Pancreas (tissue), 10 donors: ENCODE measurements at regions not wholly inside any gene's neighbourhood (a gene's known extent, or its start where the extent isn't known, plus 50 kb on each side); places are given as distances from the start of the nearest gene placed in this dataset.

Experiments used
- ATAC-seq, 4 donors: fragments of 200-7000 bp; cut with Tn5 transposase; one replicate each; pipeline versions ENCODE4 v1.8.0 to v1.9.1; 2020; ENCODE audit warnings: mild to moderate bottlenecking in 4 of 4, moderate library complexity in 4 of 4
- DNase-seq, 6 donors: peaks; one replicate each; pipeline ENCODE4 v3.0.0-alpha.2; 2020
- FAIRE-seq: peaks from 2 replicates; lab custom pipeline; 2012; peaks lifted over from hg19 to GRCh38; lab: Jason Lieb, UNC
- H3K27ac ChIP-seq, 4 donors: fragments of 200-600 bp; sonication (generic); 1 replicate in 3 of 4; 2 replicates in 1 of 4; pipeline versions ENCODE4 v1.5.0 to v1.8.0; 2020
- H3K27me3 ChIP-seq, 4 donors: fragments of 200-600 bp; one replicate each; pipeline ENCODE4 v1.8.0; 2021
- H3K36me3 ChIP-seq, 3 donors: fragments of 200-600 bp; sonication (generic) in 1 of 3; one replicate each; pipeline versions ENCODE4 v1.5.0 to v1.8.0; 2020 to 2021
- H3K4me1 ChIP-seq, 3 donors: fragments of 200-600 bp; one replicate each; pipeline ENCODE4 v1.8.0; 2021
- H3K4me3 ChIP-seq, 4 donors: fragments of 200-600 bp; sonication (generic) in 2 of 4; one replicate each; pipeline versions ENCODE4 v1.5.0 to v1.8.0; 2020 to 2021
- H3K9me3 ChIP-seq, 4 donors: fragments of 200-600 bp; one replicate each; pipeline ENCODE4 v1.8.0; 2021
- WGBS, 2 donors: extraction: QIAGEN DNeasy Blood & Tissue Kit; methylation state at CpG; one replicate each; pipeline ENCODE4 v1.1.7; 2013; 5-methylcytosine and 5-hydroxymethylcytosine counted together
- intact Hi-C, 3 donors: fragments of 100-400 bp; cut with DNase I; formaldehyde crosslinking; loops; one replicate each; pipeline versions ENCODE4 v1.11.1 to v1.14.2; 2022
- TF ChIP-seq, protein P1 (sequence below), 4 donors: fragments of 200-600 bp; sonication (generic) in 3 of 4; IDR thresholded peaks; one replicate each; pipeline versions ENCODE4 v1.5.0 to v1.8.0; 2021; ENCODE audit warnings: antibody characterized with exemption in 4 of 4
- donor health status: healthy with polysubstance abuse.
- donor health status: DM: no; HTN: no; CAD: no; lungs with moderate emphysema.
- donor health status: DM: no; HTN: no; CAD: no.
- donor health status: control.
- donor health status: control.
- donor health status: Bipolar disorder and iron deficiency.
- donor health status: DM: yes; HTN: yes; CAD: no.
- donor health status: DM: no; HTN: no; CAD: no.
- donor health status: DM: no; HTN: no; CAD: no.
- donor health status: DM: yes; HTN: yes; CAD: no.

DNA sequence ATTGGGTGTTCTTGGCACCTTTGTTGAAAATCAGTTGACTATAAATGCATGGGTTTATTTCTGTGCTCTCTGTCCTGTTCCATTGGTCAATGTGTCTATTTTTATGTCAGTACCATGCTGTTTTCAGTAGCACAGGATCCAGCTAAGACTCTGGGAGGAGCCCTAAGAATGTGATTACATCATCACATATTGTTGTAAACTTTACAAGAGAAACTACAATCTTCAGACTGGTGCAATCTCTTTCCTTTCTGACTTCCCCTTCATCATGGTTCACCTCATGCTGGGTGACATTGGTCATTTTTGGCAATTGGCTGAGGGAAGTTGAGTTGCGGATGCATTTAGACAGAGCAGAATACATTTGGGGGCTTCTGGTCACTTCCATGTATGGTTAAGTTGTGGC is 88.4 kb downstream of the C21orf91 start:
- ATAC-seq (no peak), DNase-seq (no peak), FAIRE-seq (no peak)
- H3K4me3 ChIP-seq: no peak overlapping the region
- H3K9me3 ChIP-seq: no peaks in the 10 kb centered on the region
- intact Hi-C loops: no loop called here
- no peaks in the 10 kb centered on the region for H3K4me1 ChIP-seq
- TF ChIP-seq, protein P1, sequence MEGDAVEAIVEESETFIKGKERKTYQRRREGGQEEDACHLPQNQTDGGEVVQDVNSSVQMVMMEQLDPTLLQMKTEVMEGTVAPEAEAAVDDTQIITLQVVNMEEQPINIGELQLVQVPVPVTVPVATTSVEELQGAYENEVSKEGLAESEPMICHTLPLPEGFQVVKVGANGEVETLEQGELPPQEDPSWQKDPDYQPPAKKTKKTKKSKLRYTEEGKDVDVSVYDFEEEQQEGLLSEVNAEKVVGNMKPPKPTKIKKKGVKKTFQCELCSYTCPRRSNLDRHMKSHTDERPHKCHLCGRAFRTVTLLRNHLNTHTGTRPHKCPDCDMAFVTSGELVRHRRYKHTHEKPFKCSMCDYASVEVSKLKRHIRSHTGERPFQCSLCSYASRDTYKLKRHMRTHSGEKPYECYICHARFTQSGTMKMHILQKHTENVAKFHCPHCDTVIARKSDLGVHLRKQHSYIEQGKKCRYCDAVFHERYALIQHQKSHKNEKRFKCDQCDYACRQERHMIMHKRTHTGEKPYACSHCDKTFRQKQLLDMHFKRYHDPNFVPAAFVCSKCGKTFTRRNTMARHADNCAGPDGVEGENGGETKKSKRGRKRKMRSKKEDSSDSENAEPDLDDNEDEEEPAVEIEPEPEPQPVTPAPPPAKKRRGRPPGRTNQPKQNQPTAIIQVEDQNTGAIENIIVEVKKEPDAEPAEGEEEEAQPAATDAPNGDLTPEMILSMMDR (IDR thresholded peaks at IDR 0.05): no peak
- H3K27ac ChIP-seq: no peak overlapping the region
- no peaks in the 10 kb centered on the region for H3K27me3 ChIP-seq
- 93 to 94% methylated on average over 1 of the region's 1 CpG for WGBS, 2 donors
- no peaks in the 10 kb centered on the region for H3K36me3 ChIP-seq

DNA sequence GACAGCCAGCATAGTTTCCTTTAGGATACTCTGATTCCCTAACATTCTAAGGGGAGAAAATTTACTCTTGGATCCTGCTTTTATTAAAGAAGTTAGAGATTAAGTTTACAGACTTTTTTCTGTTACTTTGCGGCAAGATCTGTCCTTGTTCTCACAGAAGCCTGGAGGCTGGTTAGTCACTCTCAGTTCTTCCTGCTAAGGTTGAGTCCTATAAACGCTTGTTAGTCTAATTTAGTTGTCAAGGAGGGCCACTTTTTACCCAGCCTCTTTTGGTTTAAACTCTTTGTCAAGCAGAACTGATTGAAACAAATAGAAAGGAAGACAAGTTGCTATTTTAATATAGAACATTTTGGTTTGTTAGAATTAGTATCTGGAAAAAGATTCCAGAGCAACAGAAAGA is 89.7 kb downstream of the C21orf91 start:
- intact Hi-C loops: no loop called here
- TF ChIP-seq, protein P1 (IDR thresholded peaks at IDR 0.05): no peak
- Histone ChIP-seq H3K27me3 (no peaks in the 10 kb centered on the region), H3K4me3 (no peak overlapping the region), H3K36me3 (no peaks in the 10 kb centered on the region), H3K27ac (no peak overlapping the region), H3K4me1 (no peaks in the 10 kb centered on the region), H3K9me3 (no peaks in the 10 kb centered on the region)
- DNase-seq (no peak), ATAC-seq (no peak), FAIRE-seq (no peak)
- WGBS, 2 donors: 62 to 69% methylated on average over 2 of the region's 2 CpGs

DNA sequence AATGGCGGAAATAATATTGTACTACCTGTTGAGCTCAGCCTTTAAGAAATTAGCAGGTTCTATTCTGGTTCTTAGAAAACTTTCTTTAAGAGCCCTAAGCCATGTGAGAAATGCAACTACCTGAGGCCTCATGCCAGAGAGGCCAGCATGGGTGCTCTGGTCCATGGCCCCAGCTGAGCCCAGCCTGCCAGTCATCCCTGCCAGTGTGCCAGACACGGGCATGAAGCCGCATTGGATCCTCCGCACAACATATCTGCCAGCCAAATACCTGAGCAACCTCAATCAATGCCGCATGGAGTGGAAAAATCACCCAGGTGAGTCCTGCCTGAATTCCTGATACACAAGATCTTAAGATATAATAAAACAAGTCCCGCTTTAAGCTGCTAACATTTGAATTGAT is 91.8 kb downstream of the C21orf91 start:
- Histone ChIP-seq H3K27ac (no peak overlapping the region), H3K4me3 (no peak overlapping the region), H3K4me1 (no peaks in the 10 kb centered on the region), H3K36me3 (no peaks in the 10 kb centered on the region), H3K9me3 (no peaks in the 10 kb centered on the region), H3K27me3 (no peaks in the 10 kb centered on the region)
- FAIRE-seq (no peak), ATAC-seq (no peak), DNase-seq (no peak)
- intact Hi-C loops: no loop called here
- 66 to 88% methylated on average over 6 of the region's 6 CpGs for WGBS, 2 donors
- TF ChIP-seq, protein P1 (IDR thresholded peaks at IDR 0.05): no peak

DNA sequence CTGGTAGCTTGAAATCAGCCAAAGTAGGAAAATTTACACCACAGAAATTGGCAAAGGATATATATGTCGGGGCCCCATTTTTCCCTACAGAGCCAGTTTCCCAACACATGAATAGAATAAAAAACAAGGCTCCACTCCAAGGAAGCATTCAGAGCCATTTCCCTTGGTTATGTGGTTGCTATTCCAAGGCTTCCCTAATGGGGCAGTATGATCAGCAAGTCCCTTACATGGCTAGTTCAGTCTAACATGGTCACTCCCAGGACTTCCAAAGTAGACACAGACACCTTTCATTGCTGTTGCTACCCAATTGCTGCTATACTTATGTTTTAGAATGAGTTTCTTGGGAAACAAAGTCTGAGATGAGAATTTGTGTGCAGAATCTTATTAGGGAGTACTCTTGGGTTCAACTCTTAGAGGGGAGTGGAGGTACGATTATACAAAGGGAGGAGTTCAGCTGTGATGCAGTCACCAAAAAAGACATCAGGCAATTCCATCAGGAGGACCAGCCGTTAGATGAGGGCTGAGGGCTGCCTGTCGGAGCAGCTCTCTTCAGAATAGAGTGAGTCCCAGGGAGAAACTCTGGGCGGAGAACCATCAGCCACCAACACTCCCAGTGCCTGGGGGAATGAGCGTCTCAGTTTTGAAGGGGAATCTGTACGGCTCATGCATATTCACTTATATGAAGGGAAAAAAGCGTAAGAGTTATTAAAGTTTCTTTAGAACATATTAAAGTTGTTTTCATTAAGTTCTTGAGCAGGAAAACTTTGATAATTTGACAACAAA is 92.9 kb downstream of the C21orf91 start:
- no peaks in the 10 kb centered on the region for H3K4me1 ChIP-seq
- no peaks in the 10 kb centered on the region for H3K9me3 ChIP-seq
- FAIRE-seq (no peak), ATAC-seq (no peak), DNase-seq (no peak)
- H3K27me3 ChIP-seq: no peaks in the 10 kb centered on the region
- no peak overlapping the region for H3K4me3 ChIP-seq
- WGBS, 2 donors: 71 to 85% methylated on average over 8 of the region's 8 CpGs
- H3K27ac ChIP-seq: no peak overlapping the region
- TF ChIP-seq, protein P1 (IDR thresholded peaks at IDR 0.05): no peak
- H3K36me3 ChIP-seq: no peaks in the 10 kb centered on the region
- intact Hi-C loops: no loop called here

DNA sequence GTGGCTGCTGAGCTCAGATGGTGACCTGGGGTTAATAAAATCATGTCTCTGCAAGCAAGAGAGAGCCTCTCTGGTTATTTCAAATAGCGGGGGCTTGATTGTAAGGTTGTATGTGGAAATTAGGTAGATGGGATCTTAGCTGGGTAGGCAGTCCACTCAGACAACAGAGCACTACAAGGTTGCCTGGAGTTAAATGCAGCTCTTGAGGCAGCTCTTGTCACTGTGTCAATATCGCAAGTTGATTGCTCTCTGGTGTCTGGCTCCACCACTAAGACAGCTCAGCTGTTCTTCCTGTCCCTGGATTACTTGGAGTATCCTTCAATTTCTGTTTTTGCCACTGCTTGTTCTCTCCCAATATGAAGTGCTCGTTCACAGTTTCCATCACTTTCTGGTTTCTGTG is 93.8 kb downstream of the C21orf91 start:
- H3K4me1 ChIP-seq: no peaks in the 10 kb centered on the region
- H3K27ac ChIP-seq: no peak overlapping the region
- no peaks in the 10 kb centered on the region for H3K9me3 ChIP-seq
- no peak overlapping the region for H3K4me3 ChIP-seq
- no peaks in the 10 kb centered on the region for H3K27me3 ChIP-seq
- TF ChIP-seq, protein P1 (IDR thresholded peaks at IDR 0.05): no peak
- 45 to 77% methylated on average over 3 of the region's 3 CpGs for WGBS, 2 donors
- intact Hi-C loops: no loop called here
- DNase-seq (peak in 1 of 6 donors; percentile 8), FAIRE-seq (no peak), ATAC-seq (peak in 2 of 4 donors; percentile 88 to 91)
- no peaks in the 10 kb centered on the region for H3K36me3 ChIP-seq
